Right hindlimb (tissue), 1 donor: ENCODE measurements at regions not wholly inside any gene's neighbourhood (a gene's known extent, or its start where the extent isn't known, plus 50 kb on each side); places are given as distances from the start of the nearest gene placed in this dataset.

Source experiments
- DNase-seq: peaks from one replicate; pipeline ENCODE4 v3.0.0-alpha.2; 2018

DNA sequence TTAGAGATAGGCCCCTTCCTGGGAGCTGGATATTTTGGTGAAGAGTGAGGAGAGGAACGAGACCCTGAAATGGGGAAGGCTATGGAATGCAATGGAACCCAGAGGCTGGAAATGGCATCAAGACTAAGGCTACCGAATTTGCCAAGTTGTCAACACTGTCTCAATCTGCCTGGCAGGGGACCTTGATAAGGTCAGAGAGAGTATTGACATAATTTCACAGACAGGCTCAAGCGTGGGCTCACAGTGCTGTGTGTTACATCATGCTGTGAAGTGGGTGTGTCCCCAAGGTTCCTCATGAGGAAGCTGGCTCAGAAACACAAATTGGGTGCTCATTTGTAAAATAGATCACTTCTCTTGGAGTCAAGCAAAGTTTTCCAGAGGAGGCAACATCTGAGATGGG lies 51.8 kb upstream of the CYRIA start:
- DNase-seq = no peak

DNA sequence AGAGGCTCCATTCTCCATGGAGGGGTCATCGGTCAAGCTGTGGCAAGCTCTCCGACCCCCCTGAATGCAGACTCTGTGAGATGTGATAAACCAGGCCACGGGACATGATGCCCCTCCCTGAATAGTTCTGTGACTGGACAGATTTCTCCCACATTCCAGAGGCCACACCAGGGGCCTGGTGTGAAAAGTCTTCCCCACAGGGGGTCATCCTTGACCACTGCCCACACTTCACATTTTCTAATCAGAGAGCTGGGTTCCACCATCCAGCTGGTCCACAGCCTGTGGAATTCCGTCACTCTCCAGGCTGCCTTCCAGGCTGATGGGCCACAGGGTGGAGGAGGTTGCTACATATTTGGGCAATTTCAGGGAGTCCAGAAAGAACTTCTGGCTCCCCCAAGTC lies 51.3 kb upstream of the CYRIA start:
- no peak for DNase-seq

DNA sequence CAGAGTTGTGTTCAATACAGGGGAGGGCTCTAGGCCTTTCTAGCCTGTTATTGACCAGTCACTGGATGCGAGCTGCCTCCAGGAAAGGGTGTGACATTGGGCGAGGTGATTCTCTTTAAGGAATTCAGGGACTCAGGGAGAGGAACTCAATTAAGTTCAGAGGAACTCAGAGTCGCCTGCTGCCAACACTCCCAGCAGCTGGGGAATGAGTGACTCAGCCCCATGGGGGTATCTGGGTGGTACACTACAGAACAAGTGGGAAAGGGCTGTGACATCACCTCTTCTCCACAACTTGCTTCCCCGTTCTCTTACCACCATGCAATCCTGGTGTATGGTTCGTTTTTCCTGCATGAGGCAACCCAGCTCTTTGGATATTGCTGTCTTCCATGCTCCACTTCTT lies 50.4 kb upstream of the CYRIA start:
- DNase-seq = no peak
